T-helper 1 cell treated with Interleukin-12 subunit alpha and Interleukin-12 subunit beta and Interleukin-4 antibody, amounts not matched to agents 30 μg/mL and 1 μg/mL, for 36 hours (primary cell): ENCODE measurements at regions not wholly inside any gene's neighbourhood (a gene's known extent, or its start where the extent isn't known, plus 50 kb on each side); places are given as distances from the start of the nearest gene placed in this dataset.
"Not testable (repeated sequence)": the region's sequence is repeated elsewhere in the genome, so short reads cannot be mapped to it uniquely, and the experiment has no call there.

ENCODE experiments used
- H3K27ac Mint-ChIP-seq: one replicate; pipeline ENCODE4 v1.8.0; 2021; ENCODE audit warnings: mild to moderate bottlenecking, mixed read lengths
- H3K27me3 Mint-ChIP-seq: one replicate; pipeline ENCODE4 v1.8.0; 2021; ENCODE audit warnings: low read depth, mixed read lengths
- H3K36me3 Mint-ChIP-seq: one replicate; pipeline ENCODE4 v1.8.0; 2021; ENCODE audit warnings: low read depth, mixed read lengths
- H3K4me1 Mint-ChIP-seq: one replicate; pipeline ENCODE4 v1.8.0; 2021; ENCODE audit warnings: low read depth, mixed read lengths
- H3K4me3 Mint-ChIP-seq: one replicate; pipeline ENCODE4 v1.8.0; 2021; ENCODE audit warnings: mild to moderate bottlenecking, moderate library complexity, mixed read lengths
- H3K9me3 Mint-ChIP-seq: one replicate; pipeline ENCODE4 v1.8.0; 2021; ENCODE audit warnings: mixed read lengths

- no peaks in the 10 kb centered on the region for H3K36me3 Mint-ChIP-seq
- no peaks in the 10 kb centered on the region for H3K4me1 Mint-ChIP-seq
- H3K4me3 Mint-ChIP-seq = no peak overlapping the region
- H3K27ac Mint-ChIP-seq = no peak overlapping the region
- no peaks in the 10 kb centered on the region for H3K27me3 Mint-ChIP-seq
- no peaks in the 10 kb centered on the region for H3K9me3 Mint-ChIP-seq
Measured at GRCh38 chrX:128518508-128518907, 466.3 kb upstream of the ACTRT1 start.

GRCh38 chrX:128517691-128518090 lies 465.5 kb upstream of the ACTRT1 start:
- Mint-ChIP-seq H3K9me3 (no peaks in the 10 kb centered on the region), H3K4me3 (no peak overlapping the region), H3K36me3 (no peaks in the 10 kb centered on the region), H3K27me3 (no peaks in the 10 kb centered on the region), H3K27ac (no peak overlapping the region), H3K4me1 (no peaks in the 10 kb centered on the region)

DNA sequence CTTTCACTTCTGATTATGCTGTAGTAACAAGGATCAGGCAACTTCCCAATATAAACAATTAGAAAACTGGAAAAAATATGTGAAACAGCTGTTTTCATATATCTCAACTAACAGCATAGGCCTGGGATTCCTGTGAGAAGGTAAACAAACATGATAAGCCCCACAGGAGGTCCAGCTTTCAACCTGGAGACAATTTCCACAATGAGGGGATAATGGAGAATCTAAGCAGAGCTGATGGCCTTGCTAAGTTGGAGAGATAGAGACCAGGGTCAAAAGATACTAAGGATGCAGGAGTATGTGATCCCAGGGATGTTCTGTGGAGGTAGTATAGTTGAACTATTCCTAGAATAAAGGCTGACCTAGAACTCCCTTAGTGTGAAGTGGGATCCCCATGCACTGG lies 452.3 kb upstream of the ACTRT1 start:
- Mint-ChIP-seq H3K4me1 (no peaks in the 10 kb centered on the region), H3K36me3 (no peaks in the 10 kb centered on the region), H3K9me3 (no peaks in the 10 kb centered on the region), H3K4me3 (no peak overlapping the region), H3K27me3 (no peaks in the 10 kb centered on the region), H3K27ac (no peak overlapping the region)

- Mint-ChIP-seq H3K4me3 (no peak overlapping the region), H3K27me3 (no peaks in the 10 kb centered on the region), H3K4me1 (no peaks in the 10 kb centered on the region), H3K27ac (no peak overlapping the region), H3K36me3 (no peaks in the 10 kb centered on the region), H3K9me3 (no peaks in the 10 kb centered on the region)
Measured at GRCh38 chrX:128464116-128464515, 411.9 kb upstream of the ACTRT1 start.

- Mint-ChIP-seq H3K9me3 (no peaks in the 10 kb centered on the region), H3K27ac (no peak overlapping the region), H3K4me1 (no peaks in the 10 kb centered on the region), H3K36me3 (no peaks in the 10 kb centered on the region), H3K27me3 (no peaks in the 10 kb centered on the region), H3K4me3 (no peak overlapping the region)
Measured at GRCh38 chrX:128460835-128461234, 408.6 kb upstream of the ACTRT1 start.

GRCh38 chrX:128458888-128459287 lies 406.7 kb upstream of the ACTRT1 start:
- Mint-ChIP-seq H3K27ac (no peak overlapping the region), H3K9me3 (peaks cover 11% of the 10 kb centered on the region), H3K4me1 (no peaks in the 10 kb centered on the region), H3K4me3 (no peak overlapping the region), H3K36me3 (no peaks in the 10 kb centered on the region), H3K27me3 (no peaks in the 10 kb centered on the region)

DNA sequence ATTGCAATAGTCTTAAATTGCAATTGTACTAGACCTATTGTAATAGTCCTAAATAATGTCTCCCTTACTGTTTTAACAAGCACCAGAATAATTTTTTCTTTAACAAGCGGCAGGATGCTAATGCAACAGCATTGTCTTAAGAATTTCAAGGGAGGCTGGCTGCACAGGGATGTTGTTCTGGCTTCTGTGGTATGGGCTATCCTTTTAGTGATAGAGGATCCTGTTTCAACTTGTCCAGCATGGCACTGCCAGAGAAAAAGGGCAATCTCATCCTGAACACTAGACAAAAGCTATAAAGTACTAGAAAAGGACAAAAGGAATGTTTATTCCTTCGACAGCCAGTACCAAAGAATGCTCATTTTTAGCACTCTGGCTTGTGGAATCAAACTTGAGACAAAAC lies 405.5 kb upstream of the ACTRT1 start:
- H3K27ac Mint-ChIP-seq = no peak overlapping the region
- H3K9me3 Mint-ChIP-seq = peaks cover 13% of the 10 kb centered on the region
- no peaks in the 10 kb centered on the region for H3K27me3 Mint-ChIP-seq
- no peaks in the 10 kb centered on the region for H3K4me1 Mint-ChIP-seq
- no peaks in the 10 kb centered on the region for H3K36me3 Mint-ChIP-seq
- no peak overlapping the region for H3K4me3 Mint-ChIP-seq

DNA sequence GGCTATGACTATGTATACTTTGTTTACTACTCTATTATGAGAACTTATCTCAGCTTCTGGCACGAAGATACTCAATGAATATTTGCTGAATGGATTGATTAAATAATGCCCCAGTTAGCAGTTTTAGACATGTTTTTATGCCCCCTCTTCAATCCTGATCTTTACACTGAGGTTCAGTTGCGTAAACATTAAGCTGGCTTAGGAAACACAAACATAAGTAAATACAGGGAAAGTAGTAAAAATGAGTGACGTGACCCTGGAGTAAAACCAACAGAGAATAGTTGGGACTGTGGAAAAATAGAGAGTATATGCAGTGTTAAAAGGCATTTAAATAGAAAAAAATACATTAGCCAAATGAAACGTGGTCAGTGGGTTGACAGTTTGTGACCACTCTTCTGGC lies 387.0 kb upstream of the ACTRT1 start:
- Mint-ChIP-seq H3K9me3 (no peaks in the 10 kb centered on the region), H3K27ac (no peak overlapping the region), H3K4me3 (no peak overlapping the region), H3K4me1 (no peaks in the 10 kb centered on the region), H3K27me3 (no peaks in the 10 kb centered on the region), H3K36me3 (no peaks in the 10 kb centered on the region)

- Mint-ChIP-seq H3K9me3 (no peaks in the 10 kb centered on the region), H3K4me1 (no peaks in the 10 kb centered on the region), H3K36me3 (no peaks in the 10 kb centered on the region), H3K27me3 (no peaks in the 10 kb centered on the region), H3K27ac (no peak overlapping the region), H3K4me3 (no peak overlapping the region)
Measured at GRCh38 chrX:128438082-128438481, 385.9 kb upstream of the ACTRT1 start.

- Mint-ChIP-seq H3K9me3 (no peaks in the 10 kb centered on the region), H3K36me3 (no peaks in the 10 kb centered on the region), H3K27me3 (no peaks in the 10 kb centered on the region), H3K4me1 (no peaks in the 10 kb centered on the region), H3K27ac (no peak overlapping the region), H3K4me3 (no peak overlapping the region)
Measured at GRCh38 chrX:128436397-128437103, 384.3 kb upstream of the ACTRT1 start.

- no peaks in the 10 kb centered on the region for H3K4me1 Mint-ChIP-seq
- no peaks in the 10 kb centered on the region for H3K27me3 Mint-ChIP-seq
- H3K27ac Mint-ChIP-seq = no peak overlapping the region
- no peak overlapping the region for H3K4me3 Mint-ChIP-seq
- no peaks in the 10 kb centered on the region for H3K9me3 Mint-ChIP-seq
- H3K36me3 Mint-ChIP-seq = no peaks in the 10 kb centered on the region
Measured at GRCh38 chrX:128425546-128425945, 373.3 kb upstream of the ACTRT1 start.

GRCh38 chrX:128408842-128409241 lies 356.6 kb upstream of the ACTRT1 start:
- Mint-ChIP-seq H3K27me3 (no peaks in the 10 kb centered on the region), H3K27ac (no peak overlapping the region), H3K4me1 (no peaks in the 10 kb centered on the region), H3K4me3 (no peak overlapping the region), H3K9me3 (no peaks in the 10 kb centered on the region), H3K36me3 (no peaks in the 10 kb centered on the region)

DNA sequence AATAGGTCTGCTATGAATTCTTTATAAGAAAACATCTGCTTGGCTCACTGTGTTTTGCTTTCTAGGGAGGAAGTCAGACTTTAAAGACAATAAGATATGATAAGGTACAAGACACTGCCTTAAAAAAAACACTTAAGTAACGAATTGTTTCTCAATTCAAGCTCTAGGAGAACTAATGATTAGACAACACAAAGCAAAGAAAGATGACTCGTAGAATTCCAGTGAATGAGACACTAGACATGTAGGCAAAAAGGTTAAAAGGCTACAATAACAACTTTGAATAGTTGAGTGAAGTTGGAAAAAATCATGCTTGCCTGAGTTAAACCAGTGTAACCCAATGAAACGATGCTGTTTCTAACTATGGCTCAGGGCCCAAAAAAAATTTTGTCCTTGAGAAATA lies 344.4 kb upstream of the ACTRT1 start:
- Mint-ChIP-seq H3K4me3 (no peak overlapping the region), H3K36me3 (no peaks in the 10 kb centered on the region), H3K27ac (no peak overlapping the region), H3K9me3 (peaks cover 3% of the 10 kb centered on the region), H3K27me3 (no peaks in the 10 kb centered on the region), H3K4me1 (no peaks in the 10 kb centered on the region)

GRCh38 chrX:128383846-128384245 lies 331.6 kb upstream of the ACTRT1 start:
- H3K4me3 Mint-ChIP-seq, H3K27ac Mint-ChIP-seq, H3K4me1 Mint-ChIP-seq, H3K36me3 Mint-ChIP-seq, H3K9me3 Mint-ChIP-seq, H3K27me3 Mint-ChIP-seq: not testable (repeated sequence)

- Mint-ChIP-seq H3K4me3 (no peak overlapping the region), H3K4me1 (no peaks in the 10 kb centered on the region), H3K9me3 (no peaks in the 10 kb centered on the region), H3K27ac (no peak overlapping the region), H3K27me3 (no peaks in the 10 kb centered on the region), H3K36me3 (no peaks in the 10 kb centered on the region)
Measured at GRCh38 chrX:128365492-128365891, 313.3 kb upstream of the ACTRT1 start.

DNA sequence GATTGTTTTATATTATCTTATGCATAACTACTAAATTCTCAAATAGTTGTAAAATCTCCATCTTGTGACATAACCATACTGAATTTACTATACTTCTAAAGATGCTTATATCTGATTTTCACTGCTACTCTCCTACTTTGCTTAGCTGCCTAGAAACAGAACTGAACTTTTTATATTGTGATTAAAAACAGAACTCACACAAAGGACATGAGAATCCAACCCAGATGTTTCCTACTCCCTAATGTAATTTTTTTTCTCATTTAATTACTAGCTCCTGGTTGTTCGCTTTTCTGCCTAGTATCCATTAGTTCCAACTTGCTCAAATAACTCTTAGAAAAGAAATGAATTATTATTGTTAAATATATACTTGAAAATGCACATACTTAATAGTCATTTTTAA lies 283.5 kb upstream of the ACTRT1 start:
- H3K36me3 Mint-ChIP-seq = no peaks in the 10 kb centered on the region
- H3K4me3 Mint-ChIP-seq = no peak overlapping the region
- H3K27ac Mint-ChIP-seq = no peak overlapping the region
- H3K9me3 Mint-ChIP-seq = no peaks in the 10 kb centered on the region
- no peaks in the 10 kb centered on the region for H3K4me1 Mint-ChIP-seq
- H3K27me3 Mint-ChIP-seq = no peaks in the 10 kb centered on the region
